OCI-LY7 (cell line): ENCODE measurements at regions not wholly inside any gene's neighbourhood (a gene's known extent, or its start where the extent isn't known, plus 50 kb on each side); places are given as distances from the start of the nearest gene placed in this dataset.
A peak's percentile ranks its signal among the peaks of the same experiment; 100 is the strongest.

Experiments used
- BruUV-seq: library from RNA; stranded (reverse); fragments of 400-500 nt; replicated peaks from 2 replicates; lab custom pipeline; 2021; lab: Mats Ljungman, UMichigan
- CTCF ChIA-PET: fragments of 300-600 bp; sonication (Branson Sonifier 250); formaldehyde crosslinking; loops from one replicate; lab custom pipeline; 2022; ENCODE audit warnings: antibody characterized with exemption; ENCODE audit not compliant: unreplicated experiment; lab: Charles Lee
- POLR2A ChIA-PET: fragments of 300-600 bp; sonication (Branson Sonifier 250); formaldehyde crosslinking; loops from one replicate; lab custom pipeline; 2022; ENCODE audit warnings: antibody characterized with exemption; lab: Charles Lee
- DNase-seq: peaks from one replicate; pipeline ENCODE4 v3.0.0-alpha.2; 2015; ENCODE audit warnings: low spot score
- H2AFZ ChIP-seq: fragments of 200-600 bp; sonication (generic), shearing (Covaris generic); 2 replicates; pipeline ENCODE4 v1.6.1; 2014; ENCODE audit warnings: mild to moderate bottlenecking, antibody characterized with exemption, low read length, moderate library complexity
- H3K27ac ChIP-seq: fragments of 200-600 bp; sonication (generic); 2 replicates; pipeline ENCODE4 v1.5.1; 2014; ENCODE audit warnings: mixed run types, low read depth, mild to moderate bottlenecking, moderate library complexity, low read length, inconsistent platforms; ENCODE audit not compliant: poor library complexity, severe bottlenecking
- H3K36me3 ChIP-seq: fragments of 200-600 bp; sonication (generic); 2 replicates; pipeline ENCODE4 v1.6.1; 2014; ENCODE audit warnings: mild to moderate bottlenecking, antibody characterized with exemption, low read length, moderate library complexity, mixed read lengths; ENCODE audit not compliant: insufficient read depth
- H3K4me1 ChIP-seq: fragments of 200-600 bp; sonication (generic); 2 replicates; pipeline ENCODE4 v1.5.1; 2014; ENCODE audit warnings: mild to moderate bottlenecking, low read length; ENCODE audit not compliant: insufficient read depth, poor library complexity, severe bottlenecking
- H3K4me2 ChIP-seq: fragments of 200-600 bp; sonication (generic); 2 replicates; pipeline ENCODE4 v1.6.1; 2014; ENCODE audit warnings: mild to moderate bottlenecking, low read length
- H3K4me3 ChIP-seq: fragments of 200-600 bp; sonication (generic); 2 replicates; pipeline ENCODE4 v1.5.1; 2014; ENCODE audit warnings: mild to moderate bottlenecking, low read depth, low read length; ENCODE audit not compliant: poor library complexity, severe bottlenecking
- H3K79me2 ChIP-seq: fragments of 200-600 bp; sonication (generic); 2 replicates; pipeline ENCODE4 v1.6.1; 2016; ENCODE audit warnings: low read depth, mild to moderate bottlenecking, low read length, moderate library complexity, mixed read lengths; ENCODE audit not compliant: insufficient read depth
- H3K9me2 ChIP-seq: fragments of 200-600 bp; sonication (generic); 2 replicates; pipeline ENCODE4 v1.6.1; 2016; ENCODE audit warnings: mild to moderate bottlenecking, low read length, mixed read lengths; ENCODE audit not compliant: insufficient read depth
- H3K9me3 ChIP-seq: fragments of 200-600 bp; sonication (generic); 2 replicates; pipeline ENCODE4 v1.6.1; 2014; ENCODE audit warnings: mild to moderate bottlenecking, mixed run types, low read length, mixed read lengths
- H4K20me1 ChIP-seq: fragments of 200-600 bp; sonication (generic); 2 replicates; pipeline ENCODE4 v1.6.1; 2014; ENCODE audit warnings: mild to moderate bottlenecking, antibody characterized with exemption, low read length, moderate library complexity, mixed read lengths; ENCODE audit not compliant: insufficient read depth
- CTCF ChIP-seq: fragments of 200-600 bp; sonication (generic); conservative IDR thresholded peaks from 2 replicates; pipeline ENCODE4 v1.5.1; 2014; ENCODE audit warnings: mild to moderate bottlenecking, antibody characterized with exemption, low read length, moderate library complexity, mixed read lengths
- EZH2phosphoT487 ChIP-seq: fragments of 200-600 bp; sonication (generic); IDR thresholded peaks from 2 replicates; pipeline ENCODE4 v1.6.1; 2018; ENCODE audit warnings: low read depth, borderline replicate concordance, mild to moderate bottlenecking, mixed run types, antibody characterized with exemption, low read length, moderate library complexity, mixed read lengths
- intact Hi-C: fragments of 100-400 bp; cut with micrococcal nuclease; formaldehyde crosslinking; loops from one replicate; pipeline ENCODE4 v1.10.0; 2022; ENCODE audit not compliant: unreplicated experiment

- Histone ChIP-seq H3K4me2 (no peak overlapping the region), H3K9me3 (no peaks in the 10 kb centered on the region), H2AFZ (peak overlapping the region; percentile 2; the same call in 1 of the 2 replicates), H3K4me3 (no peak overlapping the region), H3K36me3 (no peaks in the 10 kb centered on the region), H3K9me2 (no peaks in the 10 kb centered on the region), H4K20me1 (no peaks in the 10 kb centered on the region), H3K79me2 (no peaks in the 10 kb centered on the region), H3K4me1 (no peaks in the 10 kb centered on the region), H3K27ac (no peak overlapping the region)
- no peak for TF ChIP-seq EZH2phosphoT487
- no peak for TF ChIP-seq CTCF
- CTCF ChIA-PET: no interaction called here
- POLR2A ChIA-PET: no interaction called here
- no peak for DNase-seq
- intact Hi-C loops: no loop called here
- no TSS peak for BruUV-seq
These were observed 305.2 kb upstream of the PRKCQ start for GRCh38 chr10:6885284-6885683.

GRCh38 chr10:6881987-6882386, 301.9 kb upstream of the PRKCQ start:
- no peaks in the 10 kb centered on the region for H3K9me2 ChIP-seq
- H2AFZ ChIP-seq: no peak overlapping the region
- no peak for DNase-seq
- H3K4me3 ChIP-seq: no peak overlapping the region
- H3K36me3 ChIP-seq: no peaks in the 10 kb centered on the region
- H4K20me1 ChIP-seq: no peaks in the 10 kb centered on the region
- no peak overlapping the region for H3K27ac ChIP-seq
- H3K9me3 ChIP-seq: no peaks in the 10 kb centered on the region
- intact Hi-C loops: no loop called here
- no peaks in the 10 kb centered on the region for H3K79me2 ChIP-seq
- CTCF ChIA-PET: no interaction called here
- no peaks in the 10 kb centered on the region for H3K4me1 ChIP-seq
- H3K4me2 ChIP-seq: no peak overlapping the region
- no peak for TF ChIP-seq CTCF
- POLR2A ChIA-PET: interaction anchor here (0.6 kb wide), 1 partner anchor 10 kb away, joined by 3 read pairs; no protein-coding TSS in a partner anchor
- no TSS peak for BruUV-seq

- intact Hi-C loops: no loop called here
- Histone ChIP-seq H3K27ac (no peak overlapping the region), H3K4me1 (no peaks in the 10 kb centered on the region), H3K9me2 (no peaks in the 10 kb centered on the region), H3K4me2 (no peak overlapping the region), H3K36me3 (no peaks in the 10 kb centered on the region), H2AFZ (no peak overlapping the region), H3K9me3 (no peaks in the 10 kb centered on the region), H3K4me3 (no peak overlapping the region), H4K20me1 (no peaks in the 10 kb centered on the region), H3K79me2 (no peaks in the 10 kb centered on the region)
- TF ChIP-seq EZH2phosphoT487 (no peak), CTCF (peak; percentile 39; the same call in 1 of the 2 replicates)
- no TSS peak for BruUV-seq
- peak; percentile 4 for DNase-seq
- ChIA-PET POLR2A (interaction anchor here (0.6 kb wide), 1 partner anchor 899 kb away, joined by 3 read pairs; no protein-coding TSS in a partner anchor), CTCF (no interaction called here)
These were observed 297.8 kb upstream of the PRKCQ start for GRCh38 chr10:6877722-6878392.
